ENCODE measurements at regions not wholly inside any gene's neighbourhood (a gene's known extent, or its start where the extent isn't known, plus 50 kb on each side); places are given as distances from the start of the nearest gene placed in this dataset.

- no peak for TF ChIP-seq CTCF (conservative IDR thresholded peaks at IDR 0.05; ENCODE audit: low read depth, low read length)
- TF ChIP-seq EZH2 (IDR thresholded peaks at IDR 0.05; ENCODE audit: low read length, unreplicated experiment) = no peak
Observed at GRCh38 chr9:84586662-84587061, 82.9 kb upstream of the NTRK2 start.
